ENCODE measurements at regions not wholly inside any gene's neighbourhood (a gene's known extent, or its start where the extent isn't known, plus 50 kb on each side); places are given as distances from the start of the nearest gene placed in this dataset.

- Histone ChIP-seq H3K36me3 (no peaks in the 10 kb centered on the region), H3K4me1 (no peaks in the 10 kb centered on the region), H3K4me3 (no peak overlapping the region), H3K27ac (no peak overlapping the region), H3K9me3 (no peaks in the 10 kb centered on the region), H3K27me3 (peaks cover 0 to 8% of the 10 kb centered on the region in 2 donors)
- 44 to 49% methylated on average over 5 of the region's 5 CpGs for WGBS, 2 donors
- TF ChIP-seq EP300 (IDR thresholded peaks at IDR 0.05): no peak
- TF ChIP-seq CTCF (IDR thresholded peaks at IDR 0.05): no peak
- no peak for TF ChIP-seq POLR2A (IDR thresholded peaks at IDR 0.05)
- no peak for DNase-seq (ENCODE audit: low spot score in 2 of 2)
These were observed 181.1 kb upstream of the NFE2L3 start for GRCh38 chr7:25970911-25971310.

GRCh38 chr7:25976630-25977029 lies 175.4 kb upstream of the NFE2L3 start:
- Histone ChIP-seq H3K4me3 (no peak overlapping the region), H3K9me3 (peaks cover 0 to 13% (median 0%) of the 10 kb centered on the region in 4 donors), H3K27ac (no peak overlapping the region), H3K27me3 (no peaks in the 10 kb centered on the region), H3K36me3 (no peaks in the 10 kb centered on the region), H3K4me1 (no peaks in the 10 kb centered on the region)
- no peak for DNase-seq (ENCODE audit: low spot score in 2 of 2)
- TF ChIP-seq POLR2A (IDR thresholded peaks at IDR 0.05) (no peak), EP300 (IDR thresholded peaks at IDR 0.05) (no peak), CTCF (IDR thresholded peaks at IDR 0.05) (no peak)

GRCh38 chr7:25978466-25978865 lies 173.5 kb upstream of the NFE2L3 start:
- Histone ChIP-seq H3K4me3 (no peak overlapping the region), H3K27me3 (no peaks in the 10 kb centered on the region), H3K27ac (no peak overlapping the region), H3K36me3 (no peaks in the 10 kb centered on the region), H3K9me3 (peaks cover 0 to 13% (median 0%) of the 10 kb centered on the region in 4 donors), H3K4me1 (no peaks in the 10 kb centered on the region)
- TF ChIP-seq POLR2A (IDR thresholded peaks at IDR 0.05): no peak
- TF ChIP-seq EP300 (IDR thresholded peaks at IDR 0.05): no peak
- no peak for TF ChIP-seq CTCF (IDR thresholded peaks at IDR 0.05)
- 85 to 89% methylated on average over 5 of the region's 5 CpGs for WGBS, 2 donors
- no peak for DNase-seq (ENCODE audit: low spot score in 2 of 2)

- TF ChIP-seq CTCF (IDR thresholded peaks at IDR 0.05): no peak
- TF ChIP-seq EP300 (IDR thresholded peaks at IDR 0.05): no peak
- no peak for TF ChIP-seq POLR2A (IDR thresholded peaks at IDR 0.05)
- no peaks in the 10 kb centered on the region for H3K4me1 ChIP-seq
- DNase-seq (ENCODE audit: low spot score in 2 of 2): no peak
- H3K9me3 ChIP-seq: peaks cover 0 to 13% (median 0%) of the 10 kb centered on the region in 4 donors
- no peak overlapping the region for H3K4me3 ChIP-seq
- no peaks in the 10 kb centered on the region for H3K36me3 ChIP-seq
- no peak overlapping the region for H3K27ac ChIP-seq
- no peaks in the 10 kb centered on the region for H3K27me3 ChIP-seq
- 2 to 73% methylated on average over 2 of the region's 2 CpGs for WGBS, 2 donors
These were observed 172.4 kb upstream of the NFE2L3 start for GRCh38 chr7:25979605-25980004.

- Histone ChIP-seq H3K36me3 (no peaks in the 10 kb centered on the region), H3K4me1 (no peaks in the 10 kb centered on the region), H3K27ac (no peak overlapping the region), H3K4me3 (no peak overlapping the region), H3K9me3 (no peaks in the 10 kb centered on the region), H3K27me3 (no peaks in the 10 kb centered on the region)
- TF ChIP-seq EP300 (IDR thresholded peaks at IDR 0.05) (no peak), POLR2A (IDR thresholded peaks at IDR 0.05) (no peak), CTCF (IDR thresholded peaks at IDR 0.05) (no peak)
- 60 to 63% methylated on average over 2 of the region's 2 CpGs for WGBS, 2 donors
- DNase-seq (ENCODE audit: low spot score in 2 of 2): no peak
These were observed 169.3 kb upstream of the NFE2L3 start for GRCh38 chr7:25982684-25983083.
